ENCODE measurements at regions not wholly inside any gene's neighbourhood (a gene's known extent, or its start where the extent isn't known, plus 50 kb on each side); places are given as distances from the start of the nearest gene placed in this dataset.

GRCh38 chr2:3099145-3099859, 278.3 kb downstream of the EIPR1 start:
- 89 to 97% (median 92%) methylated on average over 4 to 6 of the region's 6 CpGs for WGBS, 4 donors
- H3K27me3 ChIP-seq, result no peaks in the 10 kb centered on the region

GRCh38 chr2:3098231-3098630, 279.4 kb downstream of the EIPR1 start:
- DNase-seq, result peak in 1 of 7 donors; percentile 14
- H3K27ac ChIP-seq, result no peak overlapping the region
- H3K4me1 ChIP-seq (replicated peaks in 1 of 2), result no peaks in the 10 kb centered on the region
- no peak overlapping the region for H3K4me3 ChIP-seq
- no peaks in the 10 kb centered on the region for H3K36me3 ChIP-seq (replicated peaks in 1 of 2)
- WGBS, 4 donors, result 63 to 71% (median 65%) methylated on average over 2 of the region's 2 CpGs
- TF ChIP-seq CTCF (IDR thresholded peaks at IDR 0.05) (no peak), POLR2A (IDR thresholded peaks at IDR 0.05) (no peak)
- H3K9me3 ChIP-seq (replicated peaks in 1 of 3), result no peaks in the 10 kb centered on the region
- H3K27me3 ChIP-seq, result no peaks in the 10 kb centered on the region
- intact Hi-C loops (cut with DNase I), result no loop called here

More at GRCh38 chr2:3099145-3099859, 278.3 kb downstream of the EIPR1 start:
- Histone ChIP-seq H3K27ac (no peak overlapping the region), H3K36me3 (replicated peaks in 1 of 2) (no peaks in the 10 kb centered on the region), H3K9me3 (replicated peaks in 1 of 3) (no peaks in the 10 kb centered on the region), H3K4me3 (no peak overlapping the region), H3K4me1 (replicated peaks in 1 of 2) (no peaks in the 10 kb centered on the region)
- intact Hi-C loops (cut with DNase I), result no loop called here
- peak in 1 of 7 donors; percentile 36 for DNase-seq
- no peak for TF ChIP-seq POLR2A (IDR thresholded peaks at IDR 0.05)
- TF ChIP-seq CTCF (IDR thresholded peaks at IDR 0.05), result no peak

DNA sequence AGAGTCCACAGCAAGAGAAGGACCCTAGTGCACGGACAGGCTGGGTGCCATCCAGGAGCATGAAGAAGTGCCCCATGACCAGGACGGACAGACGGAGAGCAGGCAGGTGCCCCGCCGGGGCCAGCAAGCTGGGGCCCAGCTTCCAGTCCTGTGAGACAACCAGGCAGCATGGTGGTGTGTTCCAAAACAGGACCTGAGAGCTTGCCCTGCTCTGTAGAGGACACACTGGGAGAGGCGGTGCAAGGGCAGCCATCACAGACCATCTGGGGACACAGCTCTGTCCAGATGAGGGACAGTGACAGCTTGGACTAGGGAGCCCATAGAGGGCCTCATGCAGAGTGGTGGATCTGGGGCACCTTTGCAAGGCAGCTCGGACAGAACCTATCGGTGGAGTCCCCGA, 279.8 kb downstream of the EIPR1 start:
- no peak for TF ChIP-seq POLR2A (IDR thresholded peaks at IDR 0.05)
- no peak for TF ChIP-seq CTCF (IDR thresholded peaks at IDR 0.05)
- Histone ChIP-seq H3K36me3 (replicated peaks in 1 of 2) (no peaks in the 10 kb centered on the region), H3K27ac (no peak overlapping the region), H3K4me3 (no peak overlapping the region), H3K27me3 (no peaks in the 10 kb centered on the region), H3K9me3 (replicated peaks in 1 of 3) (no peaks in the 10 kb centered on the region), H3K4me1 (replicated peaks in 1 of 2) (no peaks in the 10 kb centered on the region)
- intact Hi-C loops (cut with DNase I), result no loop called here
- DNase-seq, result peak in 1 of 7 donors; percentile 34
- WGBS, 4 donors, result 85 to 94% (median 92%) methylated on average over 7 to 9 of the region's 9 CpGs

- Histone ChIP-seq H3K36me3 (replicated peaks in 1 of 2) (no peaks in the 10 kb centered on the region), H3K9me3 (replicated peaks in 1 of 3) (peaks cover 0 to under 1% (median 0%) of the 10 kb centered on the region in 3 donors), H3K4me1 (replicated peaks in 1 of 2) (no peaks in the 10 kb centered on the region), H3K27me3 (no peaks in the 10 kb centered on the region), H3K27ac (no peak overlapping the region), H3K4me3 (no peak overlapping the region)
- TF ChIP-seq CTCF (IDR thresholded peaks at IDR 0.05) (no peak), POLR2A (IDR thresholded peaks at IDR 0.05) (no peak)
- WGBS, 4 donors, result 76 to 84% (median 78%) methylated on average over 13 to 14 of the region's 14 CpGs
- intact Hi-C loops (cut with DNase I), result no loop called here
- DNase-seq, result peak in 1 of 7 donors; percentile 27
Measured at GRCh38 chr2:3094999-3095958, 282.3 kb downstream of the EIPR1 start.
